Stimulated activated CD8-positive, alpha-beta memory T cell treated with anti-CD3 and anti-CD28 coated beads, Interleukin-4, amount 100 ng/mL, for 48 hours (primary cell): ENCODE measurements at regions not wholly inside any gene's neighbourhood (a gene's known extent, or its start where the extent isn't known, plus 50 kb on each side); places are given as distances from the start of the nearest gene placed in this dataset.
"Not testable (repeated sequence)": the region's sequence is repeated elsewhere in the genome, so short reads cannot be mapped to it uniquely, and the experiment has no call there.

Source experiments
- DNase-seq: peaks from one replicate; pipeline ENCODE4 v3.0.0-alpha.2; 2020

DNA sequence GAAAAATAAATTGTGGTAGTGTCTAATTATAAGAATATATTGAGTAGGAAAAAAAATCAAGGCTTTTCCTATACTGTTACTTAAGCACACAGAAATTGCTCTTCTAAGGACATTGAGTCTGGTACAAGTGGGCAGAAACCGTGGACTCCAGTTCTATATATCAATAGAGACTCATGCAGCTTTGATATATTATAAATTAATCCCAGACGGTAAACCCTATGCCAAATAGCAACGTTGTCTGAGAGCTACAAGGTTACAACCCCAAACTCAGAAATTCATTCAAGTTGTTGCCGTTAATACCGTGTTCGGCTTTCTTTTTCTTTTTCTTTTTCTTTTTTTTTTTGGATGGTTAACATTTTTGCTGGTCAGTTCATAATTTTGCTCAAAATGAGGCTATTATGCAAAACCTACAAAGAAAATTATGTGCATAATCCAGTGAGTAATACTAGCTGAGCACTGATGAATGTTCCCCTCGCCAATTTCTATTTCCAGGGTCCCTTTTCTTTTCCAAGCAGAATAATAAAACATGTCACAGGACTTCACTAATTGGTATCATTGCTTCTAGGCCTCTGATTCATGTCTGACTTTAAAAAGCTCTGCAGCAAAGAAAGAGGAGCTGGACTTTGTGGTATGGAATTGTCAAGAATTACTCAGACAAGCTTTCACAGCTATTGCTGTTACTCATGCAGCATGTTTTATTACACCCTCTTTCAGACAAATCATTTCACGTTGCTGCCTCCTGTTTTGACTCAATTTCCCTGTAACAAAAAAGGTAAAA, 737.7 kb downstream of the NLGN4X start:
- DNase-seq = no peak

DNA sequence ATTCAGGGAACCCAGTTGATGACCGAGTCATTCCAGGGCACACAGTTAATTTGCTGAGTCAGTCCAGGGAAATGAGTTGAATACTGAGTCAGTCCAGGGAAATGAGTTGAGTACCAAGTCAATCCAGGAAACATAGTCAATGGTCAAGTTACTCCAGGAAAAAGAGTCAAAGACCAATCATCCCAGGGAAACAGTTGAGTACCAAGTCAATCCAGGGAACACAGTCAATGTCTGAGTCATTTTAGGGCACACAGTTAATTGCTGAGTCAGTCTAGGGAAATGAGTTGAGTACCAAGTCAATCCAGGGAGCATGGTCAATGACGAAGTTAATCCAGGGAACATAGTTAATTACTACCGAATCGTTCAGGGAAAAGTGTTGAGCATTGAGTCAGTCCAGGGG, 754.4 kb downstream of the NLGN4X start:
- no peak for DNase-seq

DNA sequence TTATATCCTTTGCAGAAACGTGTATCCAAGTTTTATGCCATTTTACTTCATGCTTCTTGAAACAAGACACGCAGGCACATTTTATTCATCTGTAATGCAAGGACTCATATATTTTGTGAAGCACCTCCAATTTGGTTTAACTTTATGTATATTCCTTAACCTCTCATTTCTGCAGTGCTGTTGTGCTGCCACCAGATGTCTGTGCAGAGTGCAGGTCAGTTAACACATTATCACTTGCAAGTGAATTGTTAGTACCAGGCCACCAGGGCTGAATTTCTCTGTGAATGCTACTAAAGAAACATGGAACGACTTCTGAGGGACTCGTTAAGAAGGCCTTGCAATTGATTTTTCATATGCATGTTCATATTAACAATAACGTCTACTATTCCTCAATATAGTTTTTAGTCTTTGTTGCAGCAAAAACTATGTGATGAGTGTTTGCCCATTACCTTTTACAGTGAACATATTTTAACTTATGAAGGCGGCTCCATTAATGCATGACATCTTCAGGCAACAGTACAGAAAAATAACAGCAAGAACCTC, 770.3 kb downstream of the NLGN4X start:
- no peak for DNase-seq

DNA sequence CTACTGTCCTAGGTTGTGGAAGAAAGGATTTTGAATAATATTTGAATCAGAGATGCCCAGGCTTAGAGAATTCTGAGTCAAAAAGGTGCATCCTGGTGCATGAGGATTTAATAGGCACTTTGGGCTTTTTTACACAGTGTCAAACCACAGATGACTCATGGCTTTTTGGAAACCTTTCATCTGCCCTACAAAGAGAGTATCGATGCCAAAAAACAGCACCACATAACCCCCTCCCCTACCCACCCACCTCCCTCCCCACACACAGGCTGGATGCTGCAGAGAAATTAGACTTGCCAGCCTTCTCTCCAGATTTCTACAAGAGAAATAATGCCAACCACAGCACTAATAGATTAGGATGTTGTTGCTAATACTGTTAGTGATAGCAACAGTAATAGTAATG, 779.3 kb downstream of the NLGN4X start:
- DNase-seq = no peak

DNA sequence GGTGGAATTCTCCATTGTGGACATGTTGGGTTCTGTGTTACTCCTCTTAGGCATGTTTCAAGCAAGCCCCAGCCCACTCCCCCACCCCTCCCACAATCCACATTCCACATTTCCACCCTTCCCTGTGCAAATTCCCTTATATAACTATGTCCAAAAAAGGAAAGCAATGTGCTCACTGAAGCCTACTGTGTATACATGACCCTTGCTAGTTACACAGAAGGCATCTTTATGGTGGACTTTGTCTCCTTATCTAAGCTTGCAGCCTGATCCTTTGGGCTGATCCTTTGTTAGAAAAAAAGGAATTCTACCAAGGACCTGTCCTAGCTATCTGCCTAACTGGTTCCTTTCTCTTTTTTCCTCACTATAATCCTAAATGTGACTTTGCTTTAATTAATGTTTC, 796.8 kb downstream of the NLGN4X start:
- DNase-seq = no peak

DNA sequence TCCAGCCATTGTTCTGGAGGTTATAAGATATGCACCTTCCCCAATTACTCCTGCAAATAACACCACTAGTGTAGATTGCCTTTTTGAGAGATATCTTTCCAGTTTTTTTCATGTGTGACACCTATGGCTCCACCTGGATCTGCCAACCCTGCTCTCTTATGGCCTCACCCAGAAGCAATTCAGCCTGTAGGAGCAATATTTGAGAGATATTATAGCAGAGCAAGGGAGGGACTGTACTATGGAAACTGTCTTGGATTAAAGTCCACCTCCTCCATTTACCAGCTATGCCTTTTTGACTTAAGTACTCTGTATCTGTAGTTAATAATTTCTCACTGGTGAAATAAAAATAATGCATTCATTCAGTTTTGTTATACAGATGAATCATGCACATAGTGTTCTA, 803.5 kb downstream of the NLGN4X start:
- no peak for DNase-seq

DNA sequence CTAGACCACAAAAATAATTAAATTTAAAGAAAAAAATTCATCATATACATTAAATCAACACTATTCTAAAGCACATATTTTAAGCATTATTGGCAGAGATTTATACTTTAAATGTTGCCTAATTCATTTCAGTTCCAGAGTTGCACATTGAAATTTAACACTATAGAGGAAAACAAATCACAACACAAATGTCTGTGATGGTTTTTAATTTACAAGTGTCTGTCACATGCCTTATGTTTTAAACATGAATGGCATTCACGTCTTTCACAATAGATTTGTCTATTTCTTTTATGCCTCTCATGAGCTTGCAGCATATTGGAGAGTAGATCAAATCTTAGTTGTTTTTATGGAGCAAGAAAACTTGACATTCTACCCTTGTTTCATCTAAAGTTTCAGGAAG, 811.3 kb downstream of the NLGN4X start:
- DNase-seq = no peak

DNA sequence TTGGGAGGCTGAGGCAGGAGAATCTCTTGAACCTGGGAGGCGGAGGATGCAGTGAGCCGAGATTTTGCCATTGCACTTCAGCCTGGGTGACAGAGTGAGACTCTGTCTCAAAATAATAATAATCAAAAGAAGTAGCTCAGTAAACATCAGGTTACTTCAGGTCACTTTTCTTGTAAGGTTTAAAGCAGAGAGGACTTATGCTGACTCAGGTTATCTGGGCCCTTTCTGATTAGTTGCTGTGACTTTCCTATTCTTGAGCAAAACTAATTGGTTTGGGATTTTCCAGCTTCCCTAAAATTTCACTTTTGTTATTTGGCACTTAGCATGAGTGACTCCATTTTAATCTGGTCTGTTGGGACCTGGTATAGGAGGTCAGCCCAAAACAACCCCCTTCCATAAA, 812.9 kb downstream of the NLGN4X start:
- DNase-seq = no peak

DNA sequence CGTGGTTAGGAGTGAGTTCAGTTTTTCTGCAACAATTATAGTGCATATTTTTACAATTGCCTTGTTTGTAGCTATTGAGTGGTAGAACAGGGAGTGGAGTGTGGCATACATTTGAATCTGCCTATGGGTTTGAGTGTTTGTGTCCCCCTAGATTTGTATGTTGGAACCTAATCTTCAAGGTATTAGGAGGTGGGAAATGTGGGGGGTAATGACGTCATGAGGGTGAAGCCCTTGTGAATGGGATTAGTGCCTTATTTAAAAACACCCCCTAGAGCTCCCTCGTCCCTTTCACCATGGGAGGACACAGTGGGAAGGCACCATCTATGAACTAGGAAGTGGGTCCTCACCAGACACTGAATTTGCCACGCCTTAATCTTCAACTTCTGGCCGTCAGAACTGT, 819.6 kb downstream of the NLGN4X start:
- DNase-seq = no peak

DNA sequence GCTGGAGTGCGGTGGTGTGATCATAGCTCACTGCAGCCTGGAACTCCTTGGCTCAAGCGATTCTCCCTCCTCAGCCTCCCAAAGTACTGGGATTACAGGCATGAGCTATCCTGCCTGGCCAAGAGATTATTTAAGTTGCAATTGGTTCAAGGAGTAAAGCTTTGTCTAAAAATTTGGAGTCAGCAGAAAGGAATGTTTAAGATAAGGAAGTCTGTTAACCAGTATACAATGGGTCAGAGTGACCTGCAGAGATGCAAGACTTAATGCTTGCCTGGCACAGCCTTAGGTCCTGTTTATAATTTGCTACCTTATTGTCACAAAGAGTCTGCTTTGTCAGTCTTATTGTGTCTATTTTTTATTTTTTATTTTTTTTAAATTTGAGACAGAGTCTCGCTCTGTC, 826.2 kb downstream of the NLGN4X start:
- DNase-seq = no peak

DNA sequence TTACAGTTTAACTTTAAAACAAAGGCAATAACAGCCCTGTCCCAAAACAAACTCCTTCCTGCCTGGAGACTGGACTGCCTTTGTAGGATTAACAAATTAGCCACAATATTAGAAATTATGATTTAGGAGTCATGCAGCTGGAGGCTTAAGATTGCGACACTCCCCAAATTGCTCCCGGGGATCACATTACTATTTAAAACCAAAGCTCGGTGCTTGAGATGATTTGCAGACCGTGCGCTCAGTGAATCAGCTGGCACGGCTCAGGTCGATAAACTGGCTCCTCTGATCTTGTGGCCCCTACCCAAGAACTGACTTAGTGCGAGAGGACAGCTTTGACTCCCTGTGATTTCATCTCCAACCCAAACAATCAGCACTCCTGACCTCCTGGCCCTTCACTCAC, 829.3 kb downstream of the NLGN4X start:
- DNase-seq = no peak

DNA sequence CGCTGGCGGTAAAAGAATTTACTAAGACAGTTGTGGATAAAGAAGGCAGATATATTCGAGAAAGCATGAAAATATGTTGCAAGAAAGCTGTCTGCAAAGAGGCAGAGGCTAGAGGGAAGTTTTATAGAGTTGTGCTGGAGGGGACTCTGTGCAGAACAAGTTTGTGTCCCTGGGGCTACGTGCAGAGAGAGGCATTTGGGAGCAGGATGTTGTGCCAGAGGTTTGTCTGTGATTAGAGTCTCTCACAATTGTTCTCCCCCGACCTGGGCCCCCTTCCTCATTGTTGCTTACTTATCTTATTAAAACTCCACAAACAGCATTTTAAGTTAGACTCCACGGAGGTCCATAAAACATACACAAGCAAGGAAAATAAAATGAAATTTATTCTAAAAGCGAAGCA, 831.3 kb downstream of the NLGN4X start:
- no peak for DNase-seq

DNA sequence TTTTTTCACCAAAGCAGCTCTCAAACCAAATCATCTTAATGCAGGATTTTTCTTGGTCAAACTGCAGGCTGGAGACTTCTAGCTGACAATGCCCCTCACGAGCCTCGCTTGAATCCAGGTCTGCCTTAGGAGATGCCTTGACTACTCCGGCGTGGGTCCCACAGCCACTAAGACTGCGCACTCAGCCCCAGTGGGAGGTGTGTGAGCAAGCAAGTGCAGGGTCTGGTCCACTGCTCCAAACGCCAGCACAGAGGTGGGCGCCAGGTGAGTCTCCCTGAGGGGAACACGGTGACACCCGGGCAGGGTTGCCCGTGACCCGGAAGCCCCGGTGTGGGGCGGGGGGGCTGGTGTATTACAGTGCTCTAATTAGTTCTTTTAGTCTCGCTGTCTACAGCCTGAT, 838.3 kb downstream of the NLGN4X start:
- DNase-seq = no peak

DNA sequence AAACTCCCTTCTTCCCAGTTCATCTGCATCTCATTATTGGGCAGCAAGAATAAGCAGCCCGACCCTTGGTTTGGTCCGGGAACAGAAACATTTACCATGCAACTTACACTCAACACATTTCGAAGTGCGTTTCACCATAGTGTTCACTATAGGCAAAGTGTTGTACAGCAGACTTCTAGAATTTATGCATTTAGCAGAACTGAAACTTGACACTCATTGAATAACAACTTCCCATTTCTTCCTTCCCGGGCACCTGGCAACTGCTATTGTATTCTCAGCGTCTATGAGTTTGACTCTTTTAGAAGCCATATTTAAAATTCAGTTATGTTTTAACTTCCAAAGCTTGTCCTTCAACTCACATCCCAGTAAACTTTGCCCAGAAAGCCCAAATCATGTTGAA, 840.6 kb downstream of the NLGN4X start:
- DNase-seq = no peak

DNA sequence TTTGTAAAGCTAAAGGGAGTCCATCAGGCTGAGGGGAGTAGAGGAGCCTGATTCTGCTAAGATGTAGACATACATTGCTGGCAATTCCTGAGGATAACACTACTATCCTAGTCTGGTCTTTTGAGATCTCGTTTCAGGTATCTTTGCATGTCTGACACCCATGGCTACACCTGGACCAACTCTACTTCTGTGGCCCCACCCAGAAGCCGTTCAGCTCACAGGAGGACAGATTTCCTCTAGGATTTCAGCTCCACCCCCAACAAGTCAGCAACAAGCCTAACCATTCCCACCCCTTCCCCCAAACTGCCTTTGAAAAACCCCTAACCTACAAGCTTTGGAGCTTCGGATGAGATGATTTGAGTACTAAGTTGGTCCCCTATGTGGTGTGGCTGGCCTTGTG, 848.2 kb downstream of the NLGN4X start:
- no peak for DNase-seq

DNA sequence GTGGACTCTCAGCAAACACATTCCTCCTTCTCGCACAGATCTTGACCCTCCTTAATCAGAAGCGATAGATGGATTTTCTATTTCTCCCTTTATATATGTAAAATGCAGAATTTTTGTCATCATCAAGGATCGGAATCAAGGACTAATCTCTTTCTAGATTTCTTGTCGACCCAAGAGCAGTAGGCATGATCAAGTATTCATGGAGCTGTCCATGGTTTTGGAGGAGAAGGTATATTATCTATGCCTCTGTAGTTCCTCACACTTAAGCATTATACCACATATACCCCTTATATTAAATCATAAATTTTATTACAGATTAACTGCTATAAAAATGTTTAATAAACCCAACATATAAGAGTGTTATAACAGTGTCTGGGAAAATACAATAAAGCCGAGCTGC, 886.8 kb downstream of the NLGN4X start:
- DNase-seq = no peak

DNA sequence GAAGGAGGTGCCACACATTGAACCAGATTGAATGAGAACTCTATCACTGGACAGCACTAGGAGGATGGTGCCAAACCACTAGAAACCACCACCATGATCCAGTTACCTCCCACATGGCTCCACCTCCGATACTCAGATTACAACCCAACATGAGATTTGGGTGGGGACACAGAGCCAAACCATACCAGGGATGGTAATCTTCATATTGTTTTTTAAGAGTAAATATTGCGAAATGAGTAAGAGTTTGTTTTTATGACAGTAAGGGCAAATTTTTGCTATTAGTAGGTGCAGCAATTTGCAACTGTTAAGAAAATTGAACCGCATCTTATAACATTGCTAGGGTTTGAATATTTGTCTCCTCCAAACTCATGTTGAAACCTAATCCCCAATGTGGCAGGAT, 891.5 kb downstream of the NLGN4X start:
- no peak for DNase-seq

DNA sequence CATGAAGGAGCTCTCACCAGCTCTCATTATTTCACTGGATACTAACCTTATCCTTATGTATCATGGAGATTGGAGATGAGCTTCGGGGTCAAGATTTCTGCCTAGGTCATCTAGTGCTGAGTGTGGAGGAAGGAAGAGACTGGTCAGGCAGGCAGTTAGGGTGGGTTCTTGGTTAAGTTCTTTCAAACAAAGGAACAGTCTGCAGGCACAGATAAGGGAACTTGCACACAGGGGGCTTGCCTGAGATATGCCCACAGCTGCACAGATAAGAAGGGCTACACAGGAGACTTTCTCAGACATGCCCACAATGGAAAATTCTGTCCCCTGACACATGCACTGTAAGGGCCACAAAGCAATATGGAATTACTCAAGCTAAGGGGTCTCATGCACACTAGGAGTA, 904.1 kb downstream of the NLGN4X start:
- no peak for DNase-seq

DNA sequence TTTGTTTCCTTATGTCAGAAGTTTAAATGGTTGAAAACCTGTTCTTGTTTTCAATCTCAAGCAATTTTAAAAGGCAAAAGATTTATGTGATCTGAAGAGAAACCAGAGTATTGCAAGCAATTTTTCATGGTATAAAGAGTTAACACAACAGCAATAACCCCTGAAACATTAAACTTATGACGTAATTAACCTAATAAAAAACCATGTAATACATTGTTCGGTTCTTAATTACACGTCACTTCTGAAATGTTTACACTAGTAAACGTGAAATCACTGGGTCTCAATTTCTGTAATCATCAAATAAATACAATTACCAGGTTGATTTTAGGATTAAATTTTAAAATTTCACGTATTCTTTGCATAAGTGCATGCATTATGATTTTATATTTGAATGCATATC, 914.5 kb downstream of the NLGN4X start:
- DNase-seq = no peak

DNA sequence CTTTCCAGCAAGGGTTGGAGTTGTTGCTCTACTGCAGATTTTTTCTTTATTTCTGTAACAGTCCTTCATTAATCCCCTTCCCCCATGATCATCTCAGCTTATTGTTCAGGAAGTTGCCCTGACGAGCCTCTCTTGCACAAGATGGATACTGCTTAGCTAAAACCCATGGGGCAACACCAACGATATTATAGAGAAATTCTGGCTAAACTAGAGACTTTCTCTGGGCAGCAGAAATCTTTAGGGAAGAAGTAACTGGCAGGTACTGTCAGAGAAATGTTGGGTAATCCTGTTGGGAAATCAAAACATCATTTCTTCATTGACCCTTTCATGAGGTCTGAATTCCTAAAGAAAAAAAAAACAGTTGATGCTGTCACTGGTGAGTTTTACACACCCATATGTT, 921.3 kb downstream of the NLGN4X start:
- DNase-seq = no peak

DNA sequence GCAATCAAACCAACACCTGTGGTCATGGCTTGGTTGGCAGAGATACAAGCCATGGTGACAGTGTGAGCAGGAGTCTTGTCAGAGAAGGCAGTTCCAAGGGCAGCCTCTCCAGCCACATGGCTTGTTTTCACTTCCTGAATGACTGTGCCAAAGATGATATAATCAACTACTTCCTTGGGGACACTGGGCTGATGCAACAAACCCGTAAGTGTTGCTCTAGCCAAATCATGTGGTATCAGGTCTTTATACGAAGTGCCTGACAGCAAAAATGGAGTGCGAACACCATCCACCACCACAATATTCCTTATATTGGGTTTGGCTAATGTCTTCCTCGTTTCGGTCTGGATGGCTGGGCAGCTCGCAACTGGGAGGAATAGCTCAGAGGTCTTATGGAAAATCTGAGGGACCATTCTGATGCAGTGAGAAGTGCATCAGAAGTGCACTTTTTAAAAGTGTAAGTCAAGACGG, 922.0 kb downstream of the NLGN4X start:
- no peak for DNase-seq

DNA sequence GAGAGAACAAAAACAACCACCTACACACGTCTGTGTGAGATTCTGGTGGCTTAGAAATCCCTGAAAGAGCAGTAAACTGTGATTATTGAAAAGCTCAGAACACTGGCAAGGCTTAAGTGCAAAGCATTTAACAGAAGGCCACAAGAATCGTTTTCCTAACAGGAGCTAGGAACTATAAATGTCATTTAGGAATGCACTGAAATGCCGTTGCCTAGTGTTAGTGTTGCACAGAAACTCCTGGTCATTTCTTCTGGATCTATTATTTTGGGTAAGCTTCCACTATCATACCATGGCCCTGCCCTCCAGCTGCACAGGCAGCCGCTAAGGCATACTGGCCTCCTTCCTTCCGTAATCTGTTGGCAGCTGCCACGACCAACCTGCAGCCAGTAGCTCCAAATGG, 923.2 kb downstream of the NLGN4X start:
- no peak for DNase-seq

DNA sequence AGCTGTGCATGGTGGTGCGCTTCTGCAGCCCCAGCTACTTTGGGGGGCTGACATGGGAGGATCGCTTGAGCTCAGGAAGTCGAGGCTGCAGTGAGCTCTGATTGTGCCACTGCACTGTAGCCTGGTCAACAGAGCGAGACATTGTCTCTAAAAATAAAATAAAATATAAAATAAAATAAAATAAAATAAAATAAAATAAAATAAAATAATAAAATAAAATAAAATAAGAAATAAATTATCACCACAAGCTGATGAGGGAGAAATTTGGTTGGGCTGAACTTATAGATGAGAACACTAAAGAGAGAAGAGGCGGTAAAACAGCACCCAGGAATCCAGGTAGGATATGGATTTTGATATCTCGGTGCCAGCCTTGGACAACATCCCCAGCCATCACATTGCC, 933.7 kb downstream of the NLGN4X start:
- no peak for DNase-seq

DNA sequence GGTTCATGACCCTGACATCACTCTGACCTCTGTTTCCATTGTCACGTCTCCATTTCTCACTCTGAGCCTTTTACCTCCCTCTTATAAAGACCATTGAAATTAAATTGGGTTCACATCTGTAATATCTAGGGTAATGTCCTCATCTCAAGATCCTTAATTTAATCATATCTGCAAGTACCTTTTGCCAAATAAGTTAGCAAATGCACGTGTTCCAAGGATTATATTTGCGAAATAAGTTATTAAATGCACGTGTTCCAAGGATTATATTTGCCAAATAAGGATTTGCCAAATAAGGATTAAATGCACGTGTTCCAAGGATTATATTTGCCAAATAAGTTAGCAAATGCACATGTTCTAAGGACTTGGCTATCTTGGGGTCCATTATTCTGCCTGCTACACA, 938.0 kb downstream of the NLGN4X start:
- DNase-seq = no peak

DNA sequence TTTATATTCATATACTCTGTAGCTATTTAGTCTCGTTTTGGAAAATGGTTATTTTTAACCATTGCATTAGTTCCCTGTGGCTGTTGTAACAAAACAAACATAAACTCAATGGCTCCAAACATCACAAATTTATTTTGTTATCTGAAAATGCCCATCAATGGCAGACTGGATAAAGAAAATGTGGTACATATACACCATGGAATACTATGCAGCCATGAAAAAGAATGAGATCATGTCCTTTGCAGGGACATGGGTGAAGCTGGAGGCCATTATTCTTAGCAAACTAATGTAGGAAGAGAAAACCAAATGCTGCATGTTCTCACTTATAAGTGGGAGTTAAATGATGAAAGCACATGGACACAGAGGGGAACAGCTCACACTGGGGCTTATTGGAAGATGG, 938.7 kb downstream of the NLGN4X start:
- not testable (repeated sequence) for DNase-seq
